Adipocyte (in vitro differentiated cells): ENCODE measurements at regions not wholly inside any gene's neighbourhood (a gene's known extent, or its start where the extent isn't known, plus 50 kb on each side); places are given as distances from the start of the nearest gene placed in this dataset.

Experiments used
- DNase-seq: peaks from one replicate; pipeline ENCODE4 v3.0.0-alpha.2; 2015; ENCODE audit warnings: low read depth
- H3K27me3 ChIP-seq: replicated peaks from 2 replicates; pipeline ENCODE4 v1.7.0; 2013; ENCODE audit warnings: mild to moderate bottlenecking, low read length, moderate library complexity; ENCODE audit not compliant: control insufficient read depth, insufficient read depth
- H3K36me3 ChIP-seq: 2 replicates; pipeline ENCODE4 v1.7.0; 2013; ENCODE audit warnings: low read length, mild to moderate bottlenecking, moderate library complexity; ENCODE audit not compliant: control insufficient read depth, insufficient read depth, severe bottlenecking
- H3K4me1 ChIP-seq: 2 replicates; pipeline ENCODE4 v1.7.0; 2013; ENCODE audit warnings: mild to moderate bottlenecking, low read length, moderate library complexity; ENCODE audit not compliant: control insufficient read depth, insufficient read depth
- H3K4me3 ChIP-seq: 2 replicates; pipeline ENCODE4 v1.7.0; 2013; ENCODE audit warnings: mild to moderate bottlenecking, low read length, moderate library complexity
- H3K9ac ChIP-seq: 2 replicates; pipeline ENCODE4 v1.7.0; 2013; ENCODE audit warnings: mild to moderate bottlenecking, low read length, moderate library complexity
- H3K9me3 ChIP-seq: 2 replicates; pipeline ENCODE4 v1.7.0; 2013; ENCODE audit warnings: mild to moderate bottlenecking, low read length, moderate library complexity; ENCODE audit not compliant: control insufficient read depth

GRCh38 chr12:131610891-131611290 lies 100.0 kb upstream of the SFSWAP start:
- no peak overlapping the region for H3K9ac ChIP-seq
- DNase-seq: no peak
- no peak overlapping the region for H3K4me3 ChIP-seq
- peaks cover 40% of the 10 kb centered on the region for H3K27me3 ChIP-seq
- H3K4me1 ChIP-seq: peaks cover 13% of the 10 kb centered on the region
- no peaks in the 10 kb centered on the region for H3K36me3 ChIP-seq
- H3K9me3 ChIP-seq: no peaks in the 10 kb centered on the region

DNA sequence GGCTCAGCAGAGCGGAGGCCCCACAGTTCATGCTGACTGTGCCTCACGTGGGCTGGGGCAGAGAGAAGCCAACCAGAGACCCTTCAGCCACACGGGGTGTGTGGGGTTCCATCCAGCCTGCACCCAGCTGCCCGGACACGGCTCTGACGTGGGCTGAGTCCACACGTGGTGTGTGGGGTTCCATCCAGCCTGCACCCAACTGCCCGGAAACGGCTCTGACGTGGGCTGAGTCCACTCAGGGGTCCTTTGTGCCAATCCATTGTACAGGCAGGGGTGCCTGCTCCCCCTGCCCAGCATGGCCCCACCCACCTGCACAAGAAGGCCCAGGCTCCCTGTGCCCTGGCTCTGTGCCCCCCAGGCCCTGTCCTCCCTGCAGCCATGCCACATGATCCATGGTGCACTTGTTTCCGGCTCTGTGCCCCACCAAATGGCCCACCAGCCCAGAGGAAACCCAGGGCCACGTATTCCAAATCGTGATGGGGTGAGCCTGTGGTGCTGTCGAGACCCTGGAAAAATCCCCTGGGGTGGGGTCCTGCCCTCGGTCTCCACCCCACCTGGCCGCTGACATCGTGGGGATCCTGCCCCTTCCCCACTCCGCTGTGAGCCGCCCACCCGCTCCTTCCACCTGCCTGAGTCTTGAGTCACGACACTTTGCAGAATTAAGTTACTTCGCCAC lies 99.3 kb upstream of the SFSWAP start:
- Histone ChIP-seq H3K9ac (no peak overlapping the region), H3K4me1 (peaks cover 13% of the 10 kb centered on the region), H3K36me3 (no peaks in the 10 kb centered on the region), H3K4me3 (no peak overlapping the region), H3K27me3 (peaks cover 38% of the 10 kb centered on the region), H3K9me3 (no peaks in the 10 kb centered on the region)
- DNase-seq: no peak

- Histone ChIP-seq H3K9me3 (no peaks in the 10 kb centered on the region), H3K36me3 (no peaks in the 10 kb centered on the region), H3K4me1 (peaks cover 13% of the 10 kb centered on the region)
These were observed 98.7 kb upstream of the SFSWAP start for GRCh38 chr12:131612092-131612755.

GRCh38 chr12:131613186-131613585 lies 97.7 kb upstream of the SFSWAP start:
- Histone ChIP-seq H3K4me1 (peaks cover 13% of the 10 kb centered on the region), H3K36me3 (no peaks in the 10 kb centered on the region), H3K9ac (no peak overlapping the region), H3K4me3 (no peak overlapping the region), H3K27me3 (peaks cover 42% of the 10 kb centered on the region), H3K9me3 (no peaks in the 10 kb centered on the region)
- no peak for DNase-seq

More at GRCh38 chr12:131612092-131612755, 98.7 kb upstream of the SFSWAP start:
- no peak for DNase-seq
- H3K4me3 ChIP-seq: no peak overlapping the region
- H3K27me3 ChIP-seq: peaks cover 42% of the 10 kb centered on the region
- no peak overlapping the region for H3K9ac ChIP-seq

- H3K36me3 ChIP-seq: no peaks in the 10 kb centered on the region
- DNase-seq: no peak
- peaks cover 47% of the 10 kb centered on the region for H3K27me3 ChIP-seq
- H3K9me3 ChIP-seq: no peaks in the 10 kb centered on the region
- peaks cover 12% of the 10 kb centered on the region for H3K4me1 ChIP-seq
- H3K4me3 ChIP-seq: no peak overlapping the region
- no peak overlapping the region for H3K9ac ChIP-seq
These were observed 97.2 kb upstream of the SFSWAP start for GRCh38 chr12:131613678-131614077.

GRCh38 chr12:131615326-131616042 lies 95.4 kb upstream of the SFSWAP start:
- Histone ChIP-seq H3K9ac (no peak overlapping the region), H3K36me3 (no peaks in the 10 kb centered on the region), H3K9me3 (no peaks in the 10 kb centered on the region), H3K27me3 (peaks cover 56% of the 10 kb centered on the region), H3K4me3 (no peak overlapping the region), H3K4me1 (peaks cover 3% of the 10 kb centered on the region)
- peak; percentile 19 for DNase-seq

DNA sequence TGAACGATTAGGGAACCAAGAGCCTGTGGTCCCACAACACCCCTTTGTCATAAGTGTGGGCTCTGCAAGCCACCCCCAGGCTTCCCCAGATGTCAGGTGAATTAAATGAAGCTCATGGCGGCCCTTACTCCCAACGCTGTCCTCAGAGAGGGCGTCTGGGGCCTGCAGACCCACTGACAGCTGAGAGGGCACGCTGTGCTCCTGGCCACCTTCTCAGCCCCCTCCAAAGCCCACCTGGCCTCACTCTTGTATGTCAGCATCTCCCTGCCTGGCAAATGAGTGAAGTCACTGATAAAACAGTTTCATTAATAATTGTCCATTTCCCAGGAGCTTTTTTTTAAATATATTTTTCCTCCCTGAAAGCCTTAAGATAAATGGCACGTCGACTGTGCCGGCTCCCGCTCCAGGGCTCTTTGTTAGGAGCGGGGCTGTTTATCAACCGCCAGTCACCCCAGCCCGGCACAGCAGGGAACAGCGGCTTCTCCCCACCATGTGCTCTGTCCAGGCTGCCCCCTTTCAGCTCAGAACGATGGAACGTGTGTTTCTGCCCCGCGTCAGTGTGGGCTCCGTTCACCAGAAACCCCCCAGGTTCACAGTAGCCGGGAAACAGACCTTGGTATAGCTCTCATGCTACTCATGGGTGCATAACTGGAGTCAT lies 94.7 kb upstream of the SFSWAP start:
- no peak for DNase-seq
- Histone ChIP-seq H3K27me3 (peaks cover 50% of the 10 kb centered on the region), H3K4me3 (no peak overlapping the region), H3K9ac (no peak overlapping the region), H3K9me3 (no peaks in the 10 kb centered on the region), H3K4me1 (peaks cover 3% of the 10 kb centered on the region), H3K36me3 (no peaks in the 10 kb centered on the region)

- H3K36me3 ChIP-seq: no peaks in the 10 kb centered on the region
- H3K27me3 ChIP-seq: peaks cover 48% of the 10 kb centered on the region
- no peak for DNase-seq
- no peaks in the 10 kb centered on the region for H3K9me3 ChIP-seq
- H3K9ac ChIP-seq: no peak overlapping the region
- H3K4me3 ChIP-seq: no peak overlapping the region
- H3K4me1 ChIP-seq: peaks cover 3% of the 10 kb centered on the region
These were observed 94.2 kb upstream of the SFSWAP start for GRCh38 chr12:131616738-131617137.

DNA sequence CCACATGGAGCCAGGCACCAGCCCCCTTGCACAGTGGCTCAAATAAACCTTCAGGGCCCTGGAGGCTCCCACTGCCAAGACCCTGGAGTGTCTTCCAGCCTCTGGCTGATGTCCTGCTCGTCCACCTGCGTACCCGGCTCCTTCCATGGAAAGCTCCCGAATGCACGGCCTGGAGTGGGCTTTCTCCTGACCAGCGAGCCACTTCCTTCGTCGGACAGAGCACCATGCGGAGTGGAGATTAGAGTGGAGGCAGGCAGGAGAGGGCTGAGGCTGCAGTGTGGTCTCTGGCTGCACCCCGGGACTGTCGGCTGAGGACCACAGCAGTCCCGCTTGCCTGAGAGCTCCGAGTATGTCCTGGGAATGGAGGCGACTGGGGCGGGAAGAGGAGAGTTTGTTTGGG lies 93.7 kb upstream of the SFSWAP start:
- no peak for DNase-seq
- H3K9me3 ChIP-seq: no peaks in the 10 kb centered on the region
- no peaks in the 10 kb centered on the region for H3K36me3 ChIP-seq
- no peak overlapping the region for H3K9ac ChIP-seq
- H3K4me3 ChIP-seq: no peak overlapping the region
- H3K27me3 ChIP-seq: peaks cover 45% of the 10 kb centered on the region
- peaks cover 3% of the 10 kb centered on the region for H3K4me1 ChIP-seq

GRCh38 chr12:131617596-131618302 lies 93.1 kb upstream of the SFSWAP start:
- Histone ChIP-seq H3K27me3 (peaks cover 43% of the 10 kb centered on the region), H3K4me1 (peaks cover 3% of the 10 kb centered on the region), H3K9ac (no peak overlapping the region), H3K9me3 (no peaks in the 10 kb centered on the region), H3K4me3 (no peak overlapping the region), H3K36me3 (no peaks in the 10 kb centered on the region)
- DNase-seq: no peak
